Muscle of back (tissue), 3 donors: ENCODE measurements at regions not wholly inside any gene's neighbourhood (a gene's known extent, or its start where the extent isn't known, plus 50 kb on each side); places are given as distances from the start of the nearest gene placed in this dataset.
A peak's percentile ranks its signal among the peaks of the same experiment; 100 is the strongest.

Source experiments
- DNase-seq, 3 donors: peaks; one replicate each; pipeline versions ENCODE4 v3.0.0 to v3.0.0-alpha.2; 2013

DNA sequence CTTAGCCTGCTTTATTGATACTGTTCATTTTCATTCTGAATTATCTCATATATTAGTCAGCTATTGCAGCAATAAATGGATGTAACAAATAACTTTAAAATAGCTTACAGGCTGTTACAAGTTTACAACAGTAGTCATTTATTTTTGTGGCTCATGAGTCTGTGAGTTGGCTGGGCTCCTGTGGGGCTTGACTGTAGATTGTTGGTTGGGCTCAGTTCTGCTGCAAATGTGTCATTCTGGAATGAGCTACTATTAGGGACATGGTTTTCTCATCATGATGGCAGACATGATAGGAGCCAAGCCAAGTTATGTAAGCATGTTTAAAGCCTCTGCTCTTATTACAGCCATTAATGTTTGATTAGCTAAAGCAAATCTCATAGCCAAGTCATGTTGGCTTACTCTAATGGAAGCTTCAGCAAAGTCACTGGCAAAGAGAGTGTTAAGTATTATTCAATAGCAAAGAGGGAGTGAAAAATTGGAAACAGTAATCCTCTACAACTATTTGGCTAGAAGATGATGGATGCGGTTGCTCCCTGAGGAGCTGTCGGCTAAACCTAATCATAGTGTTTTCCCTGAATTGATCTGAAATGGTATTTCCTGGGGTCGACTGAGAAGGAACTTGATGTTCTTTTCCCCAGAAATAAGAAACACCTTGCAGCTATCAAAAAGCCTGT is 391.3 kb downstream of the TDRD3 start:
- peak; percentile 21 to 69 (median 41) for DNase-seq

DNA sequence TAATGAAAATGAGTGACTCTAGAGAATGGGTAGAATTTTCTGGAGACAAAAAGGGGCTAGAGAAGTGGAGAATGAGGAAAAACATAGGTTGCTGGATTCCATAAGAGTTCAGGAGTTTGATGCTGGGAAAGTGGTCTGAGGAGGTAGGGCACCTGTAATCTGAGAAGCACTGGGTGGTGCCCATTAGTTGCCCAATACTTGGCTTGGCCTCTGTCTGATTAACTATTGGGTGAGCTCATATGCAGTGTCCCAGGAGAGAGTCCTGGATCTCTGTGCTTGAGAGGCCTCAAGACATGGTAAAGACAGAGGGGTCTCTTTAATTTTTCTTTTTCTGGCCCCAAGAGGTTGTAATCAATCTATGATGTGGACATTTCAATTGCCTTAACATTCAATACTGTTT is 390.1 kb downstream of the TDRD3 start:
- no peak for DNase-seq

DNA sequence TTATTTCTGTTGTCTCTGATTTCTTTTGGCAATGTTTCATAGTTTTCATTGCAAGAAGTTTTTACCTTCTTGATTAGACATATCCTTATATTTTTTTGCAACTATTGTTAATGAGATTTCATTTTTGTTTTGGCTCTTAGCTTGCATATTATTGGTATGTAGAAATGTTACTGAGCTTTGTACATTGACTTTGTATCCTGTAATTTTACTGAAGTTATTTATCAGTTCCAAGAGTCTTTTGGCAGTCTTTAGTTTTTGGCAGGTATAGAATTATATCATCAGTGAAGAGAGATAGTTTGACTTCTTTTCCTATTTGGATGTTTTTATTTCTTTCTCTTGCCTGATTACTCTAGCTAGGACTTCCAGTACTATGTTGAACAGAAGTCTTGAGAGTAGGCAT is 375.7 kb downstream of the TDRD3 start:
- peak in 1 of 3 donors; percentile 33 for DNase-seq

DNA sequence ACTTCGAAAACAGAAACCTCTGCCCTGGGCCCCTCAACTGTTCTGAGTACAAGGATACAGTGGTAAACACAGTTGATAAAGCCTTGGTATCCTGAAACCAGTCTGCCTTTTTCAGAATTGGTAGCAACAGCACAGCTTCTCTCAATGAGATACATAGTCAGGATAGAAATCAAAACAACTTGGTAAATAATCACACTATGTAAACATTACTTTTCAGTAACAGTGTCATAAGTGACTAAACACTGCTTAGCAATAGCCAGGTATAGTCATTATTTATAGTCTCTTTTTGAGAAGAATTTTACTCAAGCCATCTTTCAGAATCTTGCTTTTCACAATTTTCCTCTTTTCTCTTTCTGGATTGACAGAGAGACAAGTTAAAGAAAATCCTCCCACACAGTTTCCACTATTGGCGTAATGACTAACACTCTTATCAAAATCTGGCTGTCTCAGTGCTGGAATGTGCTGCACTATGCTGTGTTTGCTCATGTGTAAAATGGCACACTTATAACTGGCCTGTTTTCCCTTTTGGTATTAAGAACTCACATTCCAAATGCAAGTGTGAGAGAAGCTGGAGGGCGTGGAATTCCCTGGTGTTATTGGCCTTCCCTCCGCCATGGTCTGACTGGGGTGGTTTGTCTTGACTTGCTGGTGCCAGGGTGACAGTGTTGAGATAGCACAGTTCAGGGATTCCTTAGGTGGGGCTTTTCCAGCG is 368.8 kb downstream of the TDRD3 start:
- DNase-seq: no peak

DNA sequence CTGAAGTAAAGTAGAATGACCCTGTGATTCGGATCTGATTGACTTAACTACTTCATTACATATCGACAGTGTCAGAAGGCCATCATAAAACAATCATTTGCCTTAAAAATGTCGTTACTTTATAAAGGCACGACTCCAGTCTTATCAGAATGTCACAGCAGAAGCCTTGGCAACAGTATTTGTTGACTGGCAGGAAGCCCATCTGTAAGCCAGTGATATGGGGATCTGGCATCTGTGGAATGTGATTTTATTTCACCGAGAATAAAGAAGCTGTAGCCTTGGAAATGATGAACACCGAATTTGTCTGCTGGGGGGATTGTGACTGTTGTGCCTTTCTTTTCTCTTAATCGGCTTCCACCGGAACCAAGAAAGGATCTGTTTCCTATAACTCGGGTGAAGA is 362.5 kb downstream of the TDRD3 start:
- peak in 1 of 3 donors; percentile 2 for DNase-seq

- DNase-seq: no peak
Measured at GRCh38 chr13:60758637-60759036, 361.6 kb downstream of the TDRD3 start.

GRCh38 chr13:60757501-60758215 is 360.6 kb downstream of the TDRD3 start:
- DNase-seq: no peak

- DNase-seq: peak in 1 of 3 donors; percentile 35
Measured at GRCh38 chr13:60756306-60756705, 359.3 kb downstream of the TDRD3 start.

DNA sequence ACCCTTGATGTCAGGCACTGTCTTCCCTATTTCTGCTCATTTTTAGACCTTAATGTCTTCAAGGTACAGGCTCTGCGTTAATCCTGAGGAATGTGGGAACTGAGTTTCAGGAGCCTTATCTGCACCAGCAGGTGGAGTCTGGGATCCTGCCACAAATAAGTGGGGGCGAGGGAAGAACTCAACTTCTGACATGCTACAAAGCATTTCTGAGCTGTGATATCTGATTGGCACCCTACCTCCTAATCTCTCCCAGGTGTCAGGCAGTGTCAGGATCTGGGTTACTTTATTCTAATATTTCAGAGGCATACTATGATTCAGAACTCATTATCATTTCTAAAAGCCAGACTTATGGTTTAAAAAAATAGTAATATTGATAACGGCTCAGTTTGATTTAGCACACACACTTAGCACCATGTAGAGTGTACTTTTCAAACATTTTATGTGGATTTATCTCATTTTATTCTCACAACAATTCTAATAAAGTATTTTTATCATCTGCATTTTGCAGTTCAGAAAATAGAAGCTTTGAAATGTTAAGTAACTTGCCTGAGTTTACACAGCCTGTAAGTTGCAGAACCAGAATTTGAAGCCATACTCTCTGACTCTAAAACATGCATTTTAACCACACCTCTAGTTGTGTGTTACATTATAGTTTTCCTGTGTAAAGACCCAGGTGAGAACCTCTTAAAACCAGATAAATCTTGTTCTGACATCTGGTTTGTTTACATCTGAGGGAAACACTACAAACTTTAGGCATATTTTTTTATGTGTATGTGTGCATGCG is 358.6 kb downstream of the TDRD3 start:
- DNase-seq: no peak

DNA sequence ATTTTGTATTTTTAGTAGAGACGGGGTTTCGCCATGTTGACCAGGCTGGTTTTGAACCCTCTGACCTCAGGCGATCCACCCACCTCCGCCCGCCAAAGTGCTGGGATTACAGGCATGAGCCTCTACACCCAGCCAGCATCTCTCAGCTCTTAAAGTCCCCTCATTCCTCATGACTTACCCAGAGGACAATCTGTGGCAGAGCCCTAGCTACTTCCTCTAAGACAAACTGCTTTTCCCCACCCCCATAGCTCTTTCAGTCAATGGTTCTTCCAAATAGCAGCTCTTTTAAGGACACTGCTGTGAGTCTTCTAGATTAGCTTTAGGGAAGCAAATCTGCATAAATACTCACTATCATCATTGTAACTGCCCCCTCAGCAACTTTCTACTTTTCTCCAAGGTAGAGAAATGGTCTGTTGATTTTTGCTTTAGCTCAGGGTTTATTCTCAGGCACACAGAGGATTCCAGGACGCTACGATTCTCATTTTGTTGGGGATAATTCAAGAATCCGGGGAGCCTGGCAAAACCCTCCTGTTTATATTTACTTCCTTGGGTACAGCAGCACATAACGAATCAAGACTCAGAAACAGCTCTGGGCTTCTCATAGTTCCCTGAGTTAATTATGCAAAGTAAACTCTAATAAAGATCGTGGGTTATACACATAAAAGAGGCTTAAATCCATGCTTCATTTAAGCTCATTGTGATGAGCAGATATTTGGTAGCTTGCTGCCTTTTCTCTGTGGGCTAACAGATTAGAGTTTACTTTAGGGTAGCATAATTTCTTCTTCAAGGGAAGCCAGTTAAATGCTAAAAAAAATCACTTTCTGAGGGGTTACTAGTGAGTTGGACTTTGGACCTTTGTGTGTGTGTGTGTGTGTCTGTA is 357.4 kb downstream of the TDRD3 start:
- DNase-seq: no peak

- no peak for DNase-seq
Measured at GRCh38 chr13:60753641-60754040, 356.6 kb downstream of the TDRD3 start.

- DNase-seq: no peak
Measured at GRCh38 chr13:60745343-60745742, 348.3 kb downstream of the TDRD3 start.

DNA sequence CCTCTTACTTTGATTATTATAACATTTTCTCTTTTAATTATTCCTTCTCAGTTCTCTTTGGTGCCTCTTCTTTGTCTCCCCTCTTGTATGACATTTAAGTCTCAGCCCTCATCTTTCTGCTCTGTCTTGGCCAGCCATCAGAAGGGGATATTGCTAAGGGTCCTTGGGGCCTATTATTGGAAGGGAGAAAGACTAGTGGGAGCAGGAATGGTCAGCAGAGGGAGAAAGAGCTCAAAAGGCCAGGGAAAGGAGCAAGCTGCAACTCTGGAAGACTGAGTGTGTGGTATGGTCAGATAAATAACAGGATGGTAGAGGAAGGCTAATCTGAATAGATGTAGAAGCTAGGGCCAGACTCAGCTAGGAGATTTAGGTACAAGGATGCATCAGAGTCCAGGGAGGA is 336.9 kb downstream of the TDRD3 start:
- no peak for DNase-seq

DNA sequence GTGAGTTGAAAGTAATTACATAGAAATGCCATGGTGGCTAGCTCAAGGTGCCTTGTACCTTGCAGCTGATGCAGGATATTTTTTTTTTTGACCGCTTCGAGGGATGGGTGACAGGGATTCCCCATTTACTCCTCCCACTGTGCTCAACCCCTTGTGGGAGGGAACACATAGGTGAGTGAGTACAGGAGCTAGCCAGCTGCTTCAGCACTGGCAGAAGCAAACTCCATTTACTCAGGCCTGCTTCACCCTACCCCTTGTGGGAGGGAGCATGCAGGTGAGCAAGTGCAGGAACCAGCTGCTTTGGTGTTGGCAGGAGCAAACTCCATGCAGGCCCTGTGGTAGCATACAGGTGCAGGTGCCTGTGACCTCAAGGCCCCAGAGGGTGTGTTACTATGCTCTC is 330.1 kb downstream of the TDRD3 start:
- no peak for DNase-seq

DNA sequence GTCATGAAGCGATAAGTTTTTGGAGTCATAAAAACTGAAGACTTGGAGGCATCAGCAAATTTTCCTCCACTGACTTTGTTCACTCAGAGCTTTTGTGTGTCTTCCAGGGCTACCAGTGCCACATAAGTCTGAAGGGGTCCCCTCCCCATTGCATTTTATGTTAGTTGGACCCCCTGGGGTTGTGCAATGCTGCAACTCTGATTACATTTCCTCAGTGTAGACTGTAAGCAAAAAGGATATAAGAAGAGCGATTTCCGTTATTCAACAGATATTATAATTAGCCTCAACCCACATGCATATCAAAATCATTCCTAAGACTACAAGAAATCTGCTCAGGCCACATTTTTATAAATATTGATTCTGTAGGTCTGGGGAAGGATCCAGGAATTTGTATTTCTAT is 324.0 kb downstream of the TDRD3 start:
- DNase-seq: no peak

GRCh38 chr13:60720590-60720989 is 323.6 kb downstream of the TDRD3 start:
- DNase-seq: no peak

DNA sequence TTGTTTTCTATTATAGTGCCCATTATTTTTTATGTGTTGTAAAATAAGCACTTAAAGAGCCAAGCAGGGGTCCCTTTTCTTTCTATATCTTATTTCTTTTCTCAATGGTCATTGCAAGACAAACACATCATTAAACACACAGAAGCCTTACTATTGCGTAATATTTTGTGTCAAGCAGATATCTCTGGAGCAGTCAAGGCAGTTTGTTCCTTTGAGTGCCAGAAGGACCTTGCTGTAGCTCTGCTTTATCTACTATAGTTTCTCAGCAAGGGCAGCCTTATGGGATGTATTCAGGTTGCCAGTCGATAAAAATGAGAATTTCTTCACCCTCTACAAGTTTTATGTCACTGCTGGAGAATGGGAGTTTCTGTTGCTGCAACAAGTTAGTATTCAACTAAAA is 319.3 kb downstream of the TDRD3 start:
- no peak for DNase-seq

DNA sequence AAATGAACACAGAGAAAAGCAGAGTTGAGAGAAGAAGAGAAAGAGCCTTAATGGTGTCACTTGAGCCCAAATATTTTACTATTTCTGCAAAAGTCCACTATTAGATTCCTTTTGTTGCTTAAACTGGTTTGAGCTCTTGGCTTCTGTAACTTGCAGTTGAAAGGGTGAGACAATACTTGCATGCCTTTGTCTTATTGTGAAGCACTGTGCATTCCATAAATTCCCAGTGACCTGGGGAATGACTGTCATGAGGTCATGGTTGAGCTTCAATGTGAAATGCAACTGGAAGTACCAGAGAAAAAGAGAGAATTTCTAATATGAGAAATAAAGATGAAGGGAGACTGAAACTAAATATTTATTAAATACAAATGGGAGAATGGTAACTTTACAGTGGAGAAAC is 310.9 kb downstream of the TDRD3 start:
- no peak for DNase-seq

DNA sequence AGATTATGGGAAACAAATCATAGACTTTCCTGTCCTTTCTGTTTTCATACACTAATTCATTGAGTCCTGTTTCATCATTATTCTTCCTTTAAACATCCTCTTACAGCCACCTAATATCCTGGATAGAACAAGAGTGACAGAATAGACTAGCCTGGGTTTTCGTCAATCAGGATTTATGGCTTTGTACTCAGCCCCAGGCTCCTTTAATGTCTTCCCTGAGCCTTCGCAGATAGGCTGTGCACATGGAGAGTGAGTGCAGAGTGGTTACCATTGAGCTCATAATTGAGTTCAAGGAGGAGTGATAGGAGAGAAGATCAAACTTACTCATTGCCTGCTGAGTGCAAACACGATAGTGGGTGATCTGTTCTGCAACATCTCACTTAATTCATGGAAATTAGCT is 304.9 kb downstream of the TDRD3 start:
- DNase-seq: no peak

GRCh38 chr13:60700994-60701393 is 304.0 kb downstream of the TDRD3 start:
- peak in 2 of 3 donors; percentile 8 to 11 for DNase-seq

- no peak for DNase-seq
Measured at GRCh38 chr13:60699636-60700035, 302.6 kb downstream of the TDRD3 start.
